Breast epithelium (tissue), 4 donors: ENCODE measurements at regions not wholly inside any gene's neighbourhood (a gene's known extent, or its start where the extent isn't known, plus 50 kb on each side); places are given as distances from the start of the nearest gene placed in this dataset.

Experiments used
- DNase-seq, 2 donors: peaks; one replicate each; pipeline ENCODE4 v3.0.0-alpha.2; 2019; ENCODE audit warnings: low spot score in 2 of 2
- H3K27ac ChIP-seq, 2 donors: fragments of 200-600 bp; sonication (generic) in 1 of 2; one replicate each; pipeline ENCODE4 v1.5.1; 2016 to 2019; ENCODE audit warnings: mild to moderate bottlenecking in 1 of 2
- H3K27me3 ChIP-seq, 2 donors: fragments of 200-600 bp; sonication (generic) in 1 of 2; one replicate each; pipeline versions ENCODE4 v1.5.1 to v1.6.0; 2017 to 2019; ENCODE audit warnings: control low read depth in 1 of 2, mild to moderate bottlenecking in 1 of 2
- H3K36me3 ChIP-seq: fragments of 200-600 bp; one replicate; pipeline ENCODE4 v1.5.1; 2019
- H3K4me1 ChIP-seq, 2 donors: fragments of 200-600 bp; sonication (generic); one replicate each; pipeline ENCODE4 v1.5.1; 2016 to 2019; ENCODE audit warnings: control low read depth in 1 of 2
- H3K4me3 ChIP-seq, 3 donors: fragments of 200-600 bp; sonication (generic); 1 replicate in 2 of 3; 2 replicates in 1 of 3; pipeline ENCODE4 v1.5.1; 2016 to 2019; ENCODE audit warnings: mild to moderate bottlenecking in 3 of 3, moderate library complexity in 2 of 3
- H3K9me3 ChIP-seq, 2 donors: fragments of 200-600 bp; sonication (generic) in 1 of 2; one replicate each; pipeline ENCODE4 v1.5.1; 2016 to 2019; ENCODE audit warnings: control low read depth in 1 of 2
- POLR2A ChIP-seq: fragments of 450-650 bp; IDR thresholded peaks from one replicate; pipeline ENCODE4 v1.6.1; 2016; ENCODE audit warnings: antibody characterized with exemption, mild to moderate bottlenecking, moderate library complexity
- POLR2AphosphoS5 ChIP-seq, 3 donors: sonication (generic); formaldehyde crosslinking; IDR thresholded peaks; one replicate each; pipeline ENCODE4 v1.6.1; 2017; ENCODE audit warnings: antibody characterized with exemption in 3 of 3
- intact Hi-C: fragments of 100-400 bp; cut with DNase I; formaldehyde crosslinking; loops from one replicate; pipeline ENCODE4 v1.15.1; 2023; ENCODE audit warnings: low total_unique reads
- TF ChIP-seq, protein P1 (sequence below), 3 donors: fragments of 450-650 bp; IDR thresholded peaks; one replicate each; pipeline ENCODE4 v1.5.1; 2016 to 2017; ENCODE audit warnings: antibody characterized with exemption in 3 of 3, mild to moderate bottlenecking in 3 of 3, moderate library complexity in 3 of 3

DNA sequence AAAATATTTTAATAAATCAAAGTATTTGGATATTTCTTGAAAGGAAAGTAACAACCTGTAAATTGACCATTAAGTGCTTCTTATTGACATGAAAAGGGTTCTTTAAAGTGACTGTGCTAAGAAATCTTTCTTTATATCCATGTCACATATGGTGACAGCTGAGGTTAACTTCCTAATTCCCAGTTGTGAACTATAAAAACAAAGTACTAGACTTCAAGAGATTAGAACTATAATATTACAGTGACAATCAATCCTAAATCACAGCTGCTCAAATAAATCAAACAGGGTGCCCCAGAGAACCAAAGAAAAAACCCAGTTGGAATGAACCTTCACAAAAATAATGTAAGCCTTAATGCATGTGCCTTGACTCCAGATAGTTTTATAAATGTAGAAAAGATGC is 332.6 kb upstream of the PDE4D start:
- Histone ChIP-seq H3K9me3 (no peaks in the 10 kb centered on the region), H3K27me3 (no peaks in the 10 kb centered on the region), H3K4me1 (no peaks in the 10 kb centered on the region), H3K4me3 (no peak overlapping the region), H3K27ac (no peak overlapping the region), H3K36me3 (peaks cover under 1% of the 10 kb centered on the region)
- TF ChIP-seq POLR2A = no peak
- TF ChIP-seq, protein P1, sequence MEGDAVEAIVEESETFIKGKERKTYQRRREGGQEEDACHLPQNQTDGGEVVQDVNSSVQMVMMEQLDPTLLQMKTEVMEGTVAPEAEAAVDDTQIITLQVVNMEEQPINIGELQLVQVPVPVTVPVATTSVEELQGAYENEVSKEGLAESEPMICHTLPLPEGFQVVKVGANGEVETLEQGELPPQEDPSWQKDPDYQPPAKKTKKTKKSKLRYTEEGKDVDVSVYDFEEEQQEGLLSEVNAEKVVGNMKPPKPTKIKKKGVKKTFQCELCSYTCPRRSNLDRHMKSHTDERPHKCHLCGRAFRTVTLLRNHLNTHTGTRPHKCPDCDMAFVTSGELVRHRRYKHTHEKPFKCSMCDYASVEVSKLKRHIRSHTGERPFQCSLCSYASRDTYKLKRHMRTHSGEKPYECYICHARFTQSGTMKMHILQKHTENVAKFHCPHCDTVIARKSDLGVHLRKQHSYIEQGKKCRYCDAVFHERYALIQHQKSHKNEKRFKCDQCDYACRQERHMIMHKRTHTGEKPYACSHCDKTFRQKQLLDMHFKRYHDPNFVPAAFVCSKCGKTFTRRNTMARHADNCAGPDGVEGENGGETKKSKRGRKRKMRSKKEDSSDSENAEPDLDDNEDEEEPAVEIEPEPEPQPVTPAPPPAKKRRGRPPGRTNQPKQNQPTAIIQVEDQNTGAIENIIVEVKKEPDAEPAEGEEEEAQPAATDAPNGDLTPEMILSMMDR (IDR thresholded peaks at IDR 0.05) = no peak
- TF ChIP-seq POLR2AphosphoS5 (IDR thresholded peaks at IDR 0.05) = no peak
- intact Hi-C loops = no loop called here
- DNase-seq = no peak

DNA sequence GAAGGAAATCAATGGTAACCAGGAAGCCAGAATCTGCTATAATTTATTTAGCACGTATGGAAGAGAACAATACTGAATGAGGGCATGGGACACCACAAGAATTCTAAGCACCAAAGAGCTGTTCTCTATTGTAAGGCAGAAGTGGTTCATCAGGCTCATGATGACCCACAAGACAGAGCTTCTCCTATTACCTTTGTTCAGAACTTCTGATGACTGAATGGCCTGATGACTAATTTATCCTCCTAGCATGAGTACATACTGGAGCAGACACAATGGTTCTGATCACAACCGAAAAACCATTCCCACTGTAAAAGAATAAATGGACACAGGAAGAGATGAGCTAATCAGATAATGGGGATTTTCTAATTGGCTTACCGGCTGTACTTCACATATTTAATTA is 329.8 kb upstream of the PDE4D start:
- Histone ChIP-seq H3K4me3 (no peak overlapping the region), H3K4me1 (no peaks in the 10 kb centered on the region), H3K36me3 (peaks cover 3% of the 10 kb centered on the region), H3K27ac (no peak overlapping the region), H3K27me3 (no peaks in the 10 kb centered on the region), H3K9me3 (no peaks in the 10 kb centered on the region)
- no peak for DNase-seq
- TF ChIP-seq POLR2AphosphoS5 (IDR thresholded peaks at IDR 0.05) (no peak), POLR2A (no peak)
- TF ChIP-seq, protein P1 (IDR thresholded peaks at IDR 0.05) = no peak
- intact Hi-C loops = no loop called here

DNA sequence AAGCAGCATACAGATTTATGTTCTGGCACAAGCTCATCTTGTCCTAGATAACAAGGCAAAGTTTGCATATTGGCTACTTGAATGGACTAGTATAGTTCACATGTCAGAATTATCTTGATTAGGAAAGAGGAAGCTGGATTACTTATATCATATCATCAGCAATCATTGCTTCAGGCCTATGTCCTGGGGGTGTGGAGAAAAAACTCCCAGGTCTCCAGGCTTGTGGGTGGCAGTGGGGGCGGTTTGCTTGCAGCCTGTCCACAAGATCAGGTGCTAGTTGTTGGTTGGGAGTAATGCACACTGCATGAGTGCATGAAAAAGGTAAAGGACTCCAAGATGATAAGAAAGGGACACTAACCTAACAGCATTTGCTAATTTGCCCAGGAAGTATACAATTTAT is 326.4 kb upstream of the PDE4D start:
- Histone ChIP-seq H3K27me3 (no peaks in the 10 kb centered on the region), H3K27ac (no peak overlapping the region), H3K4me1 (no peaks in the 10 kb centered on the region), H3K4me3 (no peak overlapping the region), H3K36me3 (peaks cover 3% of the 10 kb centered on the region), H3K9me3 (no peaks in the 10 kb centered on the region)
- no peak for DNase-seq
- no peak for TF ChIP-seq POLR2AphosphoS5 (IDR thresholded peaks at IDR 0.05)
- intact Hi-C loops = no loop called here

DNA sequence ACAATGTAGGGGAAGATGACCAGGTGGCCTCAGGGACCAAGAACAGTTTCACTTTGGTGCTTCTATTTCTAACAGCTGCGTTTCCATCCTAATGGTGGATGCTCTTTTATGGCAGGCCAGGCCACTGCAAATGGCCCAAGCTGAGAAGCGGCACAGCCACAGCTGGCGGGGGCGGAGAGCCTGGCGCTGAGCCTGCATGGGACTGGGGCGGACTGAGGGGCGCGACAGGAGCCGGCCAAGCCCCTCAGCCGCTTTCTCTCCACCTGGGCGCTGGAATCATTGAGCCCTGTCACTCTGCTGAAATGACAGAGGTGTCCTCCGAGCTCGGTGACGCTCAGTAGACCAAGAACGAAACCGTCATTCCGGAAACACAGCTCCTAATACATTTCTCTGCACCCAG is 317.3 kb upstream of the PDE4D start:
- Histone ChIP-seq H3K27ac (no peak overlapping the region), H3K4me1 (no peaks in the 10 kb centered on the region), H3K36me3 (no peaks in the 10 kb centered on the region), H3K9me3 (no peaks in the 10 kb centered on the region), H3K4me3 (no peak overlapping the region), H3K27me3 (no peaks in the 10 kb centered on the region)
- TF ChIP-seq, protein P1 (IDR thresholded peaks at IDR 0.05) = no peak
- TF ChIP-seq POLR2AphosphoS5 (IDR thresholded peaks at IDR 0.05) (no peak), POLR2A (no peak)
- no peak for DNase-seq
- intact Hi-C loops = no loop called here

DNA sequence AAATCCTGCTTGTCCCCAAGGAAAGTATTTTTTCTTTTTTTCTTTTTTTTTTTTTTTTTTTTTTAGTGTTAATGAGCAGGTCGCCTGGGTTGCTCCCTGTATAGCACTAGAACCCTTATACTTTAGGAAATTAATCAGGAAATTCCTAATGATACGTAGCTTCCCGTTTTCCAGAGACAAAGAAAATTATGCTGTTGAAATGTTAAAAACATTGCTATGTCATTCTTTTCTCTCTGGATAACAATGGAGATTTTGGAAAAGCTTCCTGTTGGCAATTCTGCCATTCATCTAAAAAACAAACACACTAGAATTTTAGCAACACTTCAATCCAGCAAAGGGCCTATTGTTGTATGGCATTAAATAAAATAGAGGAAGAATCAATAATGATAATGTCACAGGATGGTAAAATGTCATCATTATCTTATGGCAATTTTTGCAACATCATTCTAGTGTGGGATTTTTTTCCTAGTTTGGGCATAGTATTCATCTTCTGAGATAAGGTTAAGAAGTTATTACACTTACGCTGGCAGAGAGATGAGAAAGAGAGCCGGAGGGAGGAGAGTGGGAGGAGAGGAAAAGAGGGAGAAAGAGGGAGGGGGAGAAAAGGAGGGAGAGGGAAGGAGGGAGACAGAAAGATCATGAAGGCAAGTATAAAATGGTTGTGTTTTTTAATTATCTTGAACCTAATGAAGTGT is 315.8 kb upstream of the PDE4D start:
- Histone ChIP-seq H3K4me3 (no peak overlapping the region), H3K27me3 (no peaks in the 10 kb centered on the region), H3K36me3 (no peaks in the 10 kb centered on the region), H3K4me1 (no peaks in the 10 kb centered on the region), H3K9me3 (no peaks in the 10 kb centered on the region), H3K27ac (no peak overlapping the region)
- DNase-seq = no peak
- intact Hi-C loops = no loop called here
- TF ChIP-seq POLR2A (no peak), POLR2AphosphoS5 (IDR thresholded peaks at IDR 0.05) (no peak)
- TF ChIP-seq, protein P1 (IDR thresholded peaks at IDR 0.05) = no peak
